Natural killer cell (primary cell): ENCODE measurements at regions not wholly inside any gene's neighbourhood (a gene's known extent, or its start where the extent isn't known, plus 50 kb on each side); places are given as distances from the start of the nearest gene placed in this dataset.

Experiments used
- ATAC-seq, 3 donors: fragments of 150-1000 bp in 2 of 3; fragments of 200-7000 bp in 1 of 3; cut with Tn5 transposase; 1 replicate in 1 of 3; 2 replicates in 2 of 3; pipeline ENCODE4 v1.10.0; 2021; ENCODE audit warnings: mild to moderate bottlenecking in 2 of 3, moderate library complexity in 2 of 3
- DNase-seq, 2 donors: peaks; one replicate each; pipeline versions ENCODE4 v3.0.0 to v3.0.0-alpha.2; 2013 to 2021; ENCODE audit warnings: mixed read lengths in 1 of 2
- H3K27ac ChIP-seq: one replicate; pipeline ENCODE4 v1.5.1; 2013; ENCODE audit warnings: mild to moderate bottlenecking, low read length
- H3K27me3 ChIP-seq: one replicate; pipeline ENCODE4 v1.6.1; 2013; ENCODE audit warnings: low read length; ENCODE audit not compliant: control insufficient read depth, insufficient read depth
- H3K36me3 ChIP-seq: one replicate; pipeline ENCODE4 v1.6.1; 2013; ENCODE audit warnings: low read length; ENCODE audit not compliant: control insufficient read depth, insufficient read depth
- H3K4me1 ChIP-seq: one replicate; pipeline ENCODE4 v1.6.1; 2013; ENCODE audit warnings: low read length; ENCODE audit not compliant: control insufficient read depth, insufficient read depth
- H3K4me3 ChIP-seq: one replicate; pipeline ENCODE4 v1.5.1; 2013; ENCODE audit warnings: low read length
- H3K9me3 ChIP-seq: one replicate; pipeline ENCODE4 v1.6.1; 2013; ENCODE audit warnings: low read length; ENCODE audit not compliant: control insufficient read depth, insufficient read depth
- H3K27ac Mint-ChIP-seq, 2 donors: one replicate each; pipeline ENCODE4 v1.8.0; 2022; ENCODE audit warnings: mild to moderate bottlenecking in 2 of 2, mixed read lengths in 2 of 2, moderate library complexity in 1 of 2
- H3K27me3 Mint-ChIP-seq, 2 donors: one replicate each; pipeline ENCODE4 v1.8.0; 2022; ENCODE audit warnings: low read depth in 2 of 2, mixed read lengths in 2 of 2
- H3K36me3 Mint-ChIP-seq: one replicate; pipeline ENCODE4 v1.8.0; 2022; ENCODE audit warnings: mixed read lengths
- H3K4me1 Mint-ChIP-seq, 2 donors: one replicate each; pipeline ENCODE4 v1.8.0; 2022; ENCODE audit warnings: mixed read lengths in 2 of 2
- H3K4me3 Mint-ChIP-seq: one replicate; pipeline ENCODE4 v1.8.0; 2022; ENCODE audit warnings: mild to moderate bottlenecking, moderate library complexity, mixed read lengths
- H3K9me3 Mint-ChIP-seq, 2 donors: one replicate each; pipeline ENCODE4 v1.8.0; 2022; ENCODE audit warnings: mixed read lengths in 2 of 2
- CTCF ChIP-seq: fragments of 200-600 bp; IDR thresholded peaks from one replicate; pipeline ENCODE4 v1.8.0; 2022; ENCODE audit warnings: antibody characterized with exemption
- WGBS: methylation state at CpG from one replicate; pipeline ENCODE4 v1.1.7; 2013; ENCODE audit warnings: missing lambda C conversion rate; ENCODE audit not compliant: insufficient coverage; 5-methylcytosine and 5-hydroxymethylcytosine counted together
- intact Hi-C: fragments of 100-400 bp; cut with micrococcal nuclease; formaldehyde crosslinking; loops from one replicate; pipeline ENCODE4 v1.14.2; 2022

- Histone ChIP-seq H3K4me3 (no peak overlapping the region), H3K9me3 (no peaks in the 10 kb centered on the region), H3K4me1 (no peaks in the 10 kb centered on the region), H3K27me3 (no peaks in the 10 kb centered on the region), H3K27ac (no peak overlapping the region), H3K36me3 (no peaks in the 10 kb centered on the region)
- no peak overlapping the region for H3K27ac Mint-ChIP-seq
- intact Hi-C loops, result no loop called here
- no peaks in the 10 kb centered on the region for H3K36me3 Mint-ChIP-seq
- DNase-seq (no peak), ATAC-seq (no peak)
- no peak overlapping the region for H3K4me3 Mint-ChIP-seq
- H3K27me3 Mint-ChIP-seq, result no peaks in the 10 kb centered on the region
- H3K4me1 Mint-ChIP-seq, result no peaks in the 10 kb centered on the region
- WGBS, result no CpG with 5 or more reads among the region's 2 CpGs
- no peak for TF ChIP-seq CTCF
- peaks cover 4 to 6% of the 10 kb centered on the region in 2 donors for H3K9me3 Mint-ChIP-seq
These were observed 222.8 kb downstream of the SNCAIP start for GRCh38 chr5:122534829-122535228.

GRCh38 chr5:122541388-122541787 is 229.4 kb downstream of the SNCAIP start:
- no peak overlapping the region for H3K4me3 ChIP-seq
- H3K4me3 Mint-ChIP-seq, result no peak overlapping the region
- TF ChIP-seq CTCF, result no peak
- intact Hi-C loops, result no loop called here
- H3K36me3 Mint-ChIP-seq, result no peaks in the 10 kb centered on the region
- no peaks in the 10 kb centered on the region for H3K4me1 Mint-ChIP-seq
- no peaks in the 10 kb centered on the region for H3K27me3 Mint-ChIP-seq
- no peaks in the 10 kb centered on the region for H3K4me1 ChIP-seq
- no peak overlapping the region for H3K27ac Mint-ChIP-seq
- H3K36me3 ChIP-seq, result no peaks in the 10 kb centered on the region
- no peak for ATAC-seq
- no peaks in the 10 kb centered on the region for H3K27me3 ChIP-seq
- H3K27ac ChIP-seq, result no peak overlapping the region
- no peaks in the 10 kb centered on the region for H3K9me3 ChIP-seq
- peaks cover 12 to 13% of the 10 kb centered on the region in 2 donors for H3K9me3 Mint-ChIP-seq
- 87% methylated on average over 1 of the region's 1 CpG for WGBS
- DNase-seq, result no peak

DNA sequence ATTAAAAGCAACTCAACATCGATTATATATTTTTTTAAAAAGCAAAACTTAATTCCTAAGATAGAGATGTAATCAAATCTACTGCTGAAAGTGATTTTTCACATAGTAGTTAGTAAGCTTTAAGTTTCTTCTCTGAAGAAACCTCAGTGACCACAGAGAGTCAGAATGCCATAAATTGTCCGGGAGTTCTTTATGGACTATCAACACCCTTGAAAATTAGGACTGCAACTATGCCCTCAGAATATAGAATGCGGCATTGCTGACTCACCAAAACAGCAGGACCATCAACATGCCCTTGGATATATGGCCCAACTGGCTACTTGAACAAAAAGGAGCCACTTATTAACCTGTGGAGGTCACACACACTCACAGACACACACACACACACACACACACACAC is 228.9 kb upstream of the SNX2 start:
- TF ChIP-seq CTCF, result no peak
- Mint-ChIP-seq H3K4me3 (no peak overlapping the region), H3K27me3 (no peaks in the 10 kb centered on the region), H3K9me3 (peaks cover 12 to 19% of the 10 kb centered on the region in 2 donors), H3K27ac (no peak overlapping the region), H3K4me1 (no peaks in the 10 kb centered on the region), H3K36me3 (no peaks in the 10 kb centered on the region)
- intact Hi-C loops, result no loop called here
- WGBS, result 97% methylated on average over 2 of the region's 3 CpGs
- no peak for ATAC-seq
- Histone ChIP-seq H3K4me3 (no peak overlapping the region), H3K9me3 (no peaks in the 10 kb centered on the region), H3K27me3 (no peaks in the 10 kb centered on the region), H3K36me3 (no peaks in the 10 kb centered on the region), H3K4me1 (no peaks in the 10 kb centered on the region), H3K27ac (no peak overlapping the region)
- DNase-seq, result no peak

DNA sequence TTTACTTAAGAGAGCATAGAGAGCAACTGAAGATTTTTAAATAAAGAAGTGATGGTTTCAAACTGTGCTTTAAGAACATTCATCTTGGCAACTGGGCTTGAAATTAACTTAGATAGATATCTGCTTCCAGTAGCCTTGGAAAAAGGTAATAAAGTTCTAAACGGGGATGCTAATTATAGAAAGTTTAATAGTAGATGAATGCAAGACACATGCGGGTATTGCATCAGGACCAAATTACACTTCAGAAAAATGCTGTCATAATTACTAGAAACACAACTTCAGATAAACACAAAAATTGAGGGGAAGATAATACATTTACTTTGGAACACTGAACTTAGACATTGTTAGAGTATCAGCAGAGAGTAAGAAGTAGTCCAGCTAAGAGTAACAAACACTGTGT is 227.7 kb upstream of the SNX2 start:
- H3K9me3 ChIP-seq, result no peaks in the 10 kb centered on the region
- no peaks in the 10 kb centered on the region for H3K27me3 ChIP-seq
- 33% methylated on average over 1 of the region's 2 CpGs for WGBS
- H3K4me1 Mint-ChIP-seq, result no peaks in the 10 kb centered on the region
- no peaks in the 10 kb centered on the region for H3K4me1 ChIP-seq
- TF ChIP-seq CTCF, result no peak
- no peak overlapping the region for H3K4me3 Mint-ChIP-seq
- no peak overlapping the region for H3K27ac Mint-ChIP-seq
- H3K36me3 Mint-ChIP-seq, result no peaks in the 10 kb centered on the region
- ATAC-seq (no peak), DNase-seq (no peak)
- no peaks in the 10 kb centered on the region for H3K27me3 Mint-ChIP-seq
- H3K36me3 ChIP-seq, result no peaks in the 10 kb centered on the region
- no peak overlapping the region for H3K27ac ChIP-seq
- no peak overlapping the region for H3K4me3 ChIP-seq
- H3K9me3 Mint-ChIP-seq, result peaks cover 11 to 21% of the 10 kb centered on the region in 2 donors
- intact Hi-C loops, result no loop called here
